HUES64 (cell line): ENCODE measurements at regions not wholly inside any gene's neighbourhood (a gene's known extent, or its start where the extent isn't known, plus 50 kb on each side); places are given as distances from the start of the nearest gene placed in this dataset.
"Not testable (repeated sequence)": the region's sequence is repeated elsewhere in the genome, so short reads cannot be mapped to it uniquely, and the experiment has no call there.

Experiments
- H3K27ac ChIP-seq: 2 replicates; pipeline ENCODE4 v1.7.0; 2013; ENCODE audit warnings: low read depth, low read length, inconsistent platforms
- H3K27me3 ChIP-seq: 2 replicates; pipeline ENCODE4 v1.6.1; 2013; ENCODE audit warnings: mild to moderate bottlenecking, low read length; ENCODE audit not compliant: insufficient read depth
- H3K36me3 ChIP-seq: 2 replicates; pipeline ENCODE4 v1.6.1; 2013; ENCODE audit warnings: mild to moderate bottlenecking, low read length; ENCODE audit not compliant: insufficient read depth
- H3K4me1 ChIP-seq: 2 replicates; pipeline ENCODE4 v1.6.1; 2013; ENCODE audit warnings: mild to moderate bottlenecking, low read length, moderate library complexity; ENCODE audit not compliant: insufficient read depth
- H3K4me3 ChIP-seq: 2 replicates; pipeline ENCODE4 v1.5.1; 2013; ENCODE audit warnings: mild to moderate bottlenecking, low read length, moderate library complexity
- H3K9ac ChIP-seq: 2 replicates; pipeline ENCODE4 v1.6.1; 2013; ENCODE audit warnings: mild to moderate bottlenecking, low read depth, low read length
- H3K9me3 ChIP-seq: 2 replicates; pipeline ENCODE4 v1.6.1; 2013; ENCODE audit warnings: low read depth, low read length; ENCODE audit not compliant: insufficient read depth
- WGBS: fragments of 150-250, 120-280 bp; methylation state at CpG from one replicate; pipeline ENCODE4 v1.1.7; 2013; ENCODE audit warnings: missing lambda C conversion rate; 5-methylcytosine and 5-hydroxymethylcytosine counted together

DNA sequence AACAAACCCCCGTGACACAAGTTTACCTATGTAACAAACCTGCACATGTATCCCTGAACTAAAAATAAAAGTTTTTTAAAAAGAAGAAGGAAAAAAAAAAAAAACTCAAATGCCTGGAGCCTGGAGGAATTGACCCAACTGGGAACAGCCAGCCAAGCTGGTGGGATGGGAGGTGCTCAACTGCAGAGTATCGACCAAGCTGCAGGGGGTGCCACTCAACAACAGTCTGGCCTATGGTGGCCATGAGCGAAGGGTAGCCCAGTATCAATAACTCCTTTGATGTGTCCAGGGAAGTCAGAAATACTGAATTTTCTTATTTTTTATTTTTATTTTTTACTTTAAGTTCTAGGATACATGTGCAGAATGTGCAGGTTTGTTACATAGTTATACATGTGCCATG is 310.3 kb upstream of the DLGAP1 start:
- WGBS: 84% methylated on average over 3 of the region's 3 CpGs
- H3K4me1 ChIP-seq: peaks cover 5% of the 10 kb centered on the region; the same call in 1 of the 2 replicates
- no peaks in the 10 kb centered on the region for H3K9me3 ChIP-seq
- H3K27ac ChIP-seq: no peak overlapping the region
- H3K36me3 ChIP-seq: no peaks in the 10 kb centered on the region
- H3K27me3 ChIP-seq: no peaks in the 10 kb centered on the region
- H3K4me3 ChIP-seq: no peak overlapping the region
- no peak overlapping the region for H3K9ac ChIP-seq

DNA sequence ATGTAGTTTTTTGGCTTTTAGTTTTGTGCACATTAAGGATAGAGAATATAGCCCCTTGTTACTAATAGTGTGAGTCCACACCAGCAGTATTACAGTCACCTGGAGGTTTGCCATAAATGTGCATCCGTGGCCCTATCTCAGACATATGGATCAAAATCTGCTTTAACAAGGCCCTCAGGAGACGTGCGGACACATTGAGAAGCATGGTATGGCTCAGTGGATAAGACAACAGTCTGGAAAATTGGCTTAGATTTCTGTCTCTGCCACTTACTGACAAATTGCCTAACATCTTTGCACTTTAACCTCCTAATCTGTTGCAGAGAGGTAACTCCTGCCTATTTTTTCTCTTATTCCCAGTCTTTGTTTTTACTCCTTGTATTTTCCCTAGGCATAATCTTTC is 307.2 kb upstream of the DLGAP1 start:
- WGBS: 75% methylated on average over 3 of the region's 3 CpGs
- H3K36me3 ChIP-seq: no peaks in the 10 kb centered on the region

DNA sequence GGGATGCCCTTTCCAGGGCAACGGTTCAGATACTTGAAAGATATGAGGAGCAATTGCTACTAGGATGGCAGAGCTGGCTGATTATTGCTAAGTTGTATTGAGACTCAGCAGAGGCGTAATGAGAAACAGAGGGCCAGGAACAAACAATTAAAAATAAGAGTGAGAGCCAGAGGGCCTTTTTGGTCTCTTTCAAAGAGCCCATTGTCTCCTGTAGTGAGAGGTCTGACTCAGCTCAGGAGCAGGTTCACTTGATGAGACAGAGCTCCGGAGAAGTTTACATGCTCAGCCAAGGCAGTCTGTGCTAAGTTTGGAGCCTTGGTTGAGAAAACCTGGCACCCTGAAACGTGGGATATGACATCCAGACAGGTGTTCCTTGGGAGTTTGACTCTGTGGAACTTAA is 303.9 kb upstream of the DLGAP1 start:
- H3K9me3 ChIP-seq: no peaks in the 10 kb centered on the region
- 80% methylated on average over 4 of the region's 4 CpGs for WGBS

More for the DNA sequence above, 307.2 kb upstream of the DLGAP1 start:
- H3K4me1 ChIP-seq: peaks cover 5% of the 10 kb centered on the region
- H3K27ac ChIP-seq: no peak overlapping the region
- no peak overlapping the region for H3K9ac ChIP-seq
- H3K9me3 ChIP-seq: no peaks in the 10 kb centered on the region
- no peaks in the 10 kb centered on the region for H3K27me3 ChIP-seq
- no peak overlapping the region for H3K4me3 ChIP-seq

GRCh38 chr18:4755848-4756247 is 300.7 kb upstream of the DLGAP1 start:
- no peaks in the 10 kb centered on the region; the same call in 1 of the 2 replicates for H3K4me1 ChIP-seq
- H3K36me3 ChIP-seq: no peaks in the 10 kb centered on the region
- no peak overlapping the region for H3K4me3 ChIP-seq
- no peaks in the 10 kb centered on the region for H3K9me3 ChIP-seq
- 93% methylated on average over 4 of the region's 4 CpGs for WGBS
- no peaks in the 10 kb centered on the region for H3K27me3 ChIP-seq
- H3K27ac ChIP-seq: no peak overlapping the region
- H3K9ac ChIP-seq: no peak overlapping the region

More for the DNA sequence above, 303.9 kb upstream of the DLGAP1 start:
- Histone ChIP-seq H3K4me1 (no peaks in the 10 kb centered on the region; the same call in 1 of the 2 replicates), H3K27ac (no peak overlapping the region), H3K9ac (no peak overlapping the region), H3K4me3 (no peak overlapping the region), H3K27me3 (no peaks in the 10 kb centered on the region), H3K36me3 (no peaks in the 10 kb centered on the region)

GRCh38 chr18:4753151-4753550 is 298.0 kb upstream of the DLGAP1 start:
- not testable (repeated sequence) for H3K9ac ChIP-seq, H3K9me3 ChIP-seq, H3K4me3 ChIP-seq, H3K4me1 ChIP-seq, H3K27ac ChIP-seq, H3K36me3 ChIP-seq, H3K27me3 ChIP-seq
- WGBS: 76% methylated on average over 6 of the region's 6 CpGs

- Histone ChIP-seq H3K9ac (no peak overlapping the region), H3K9me3 (no peaks in the 10 kb centered on the region), H3K27ac (no peak overlapping the region), H3K4me1 (no peaks in the 10 kb centered on the region), H3K27me3 (no peaks in the 10 kb centered on the region), H3K4me3 (no peak overlapping the region), H3K36me3 (no peaks in the 10 kb centered on the region)
- 89% methylated on average over 3 of the region's 3 CpGs for WGBS
Measured at GRCh38 chr18:4751523-4751922, 296.4 kb upstream of the DLGAP1 start.

- H3K9ac ChIP-seq: no peak overlapping the region
- H3K27ac ChIP-seq: no peak overlapping the region
- H3K4me3 ChIP-seq: no peak overlapping the region
- 95% methylated on average over 8 of the region's 8 CpGs for WGBS
- H3K27me3 ChIP-seq: no peaks in the 10 kb centered on the region
- H3K9me3 ChIP-seq: 0 out of 2 replicates have a peak, but pooled peaks cover 3% of the 10 kb centered on the region
- no peaks in the 10 kb centered on the region for H3K36me3 ChIP-seq
- no peaks in the 10 kb centered on the region for H3K4me1 ChIP-seq
Measured at GRCh38 chr18:4750393-4751346, 295.6 kb upstream of the DLGAP1 start.

DNA sequence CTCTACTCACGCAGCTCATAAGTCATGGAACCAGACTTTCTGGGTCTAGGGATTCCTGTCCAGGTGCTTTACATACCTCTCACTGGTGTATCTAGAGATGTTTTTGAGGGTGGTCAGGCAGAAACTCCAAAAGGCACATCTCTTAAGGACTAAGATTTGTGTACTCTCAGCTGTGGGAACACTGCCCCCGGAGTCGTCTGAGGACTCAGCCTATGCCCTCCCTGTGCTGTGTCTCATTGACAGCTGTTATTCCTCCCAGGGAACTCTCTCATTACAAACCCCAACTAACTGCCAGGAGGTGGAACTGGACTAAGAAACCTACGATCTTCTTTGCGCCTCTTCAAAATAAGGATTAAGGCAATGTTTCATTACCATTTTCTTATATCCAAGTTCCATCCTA is 293.9 kb upstream of the DLGAP1 start:
- WGBS: 91% methylated on average over 5 of the region's 5 CpGs
- Histone ChIP-seq H3K27me3 (no peaks in the 10 kb centered on the region), H3K9me3 (0 out of 2 replicates have a peak, but pooled peaks cover 4% of the 10 kb centered on the region), H3K4me3 (no peak overlapping the region), H3K9ac (no peak overlapping the region), H3K27ac (no peak overlapping the region), H3K36me3 (no peaks in the 10 kb centered on the region), H3K4me1 (no peaks in the 10 kb centered on the region)

DNA sequence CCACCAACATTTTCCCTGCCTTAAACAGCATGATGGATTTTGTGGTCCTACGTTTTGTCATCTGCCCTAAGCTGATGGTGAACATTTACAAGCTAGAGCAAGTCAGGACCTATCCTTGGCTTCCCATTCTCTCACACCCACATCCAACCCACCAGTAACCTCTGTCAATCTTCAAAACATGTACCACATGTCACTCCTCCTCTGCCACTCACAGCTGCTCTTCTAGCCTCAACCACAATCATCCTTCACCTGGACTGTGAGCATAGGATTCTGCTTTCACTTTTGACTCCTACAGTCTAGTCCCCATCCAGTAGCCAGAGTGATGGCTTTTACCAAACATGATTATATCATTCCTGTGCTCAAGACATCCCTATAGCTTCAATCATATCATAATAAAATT is 279.8 kb upstream of the DLGAP1 start:
- 97% methylated on average over 1 of the region's 1 CpG for WGBS
- Histone ChIP-seq H3K27me3 (no peaks in the 10 kb centered on the region), H3K36me3 (no peaks in the 10 kb centered on the region), H3K4me3 (no peak overlapping the region), H3K4me1 (no peaks in the 10 kb centered on the region), H3K9ac (no peak overlapping the region), H3K27ac (no peak overlapping the region), H3K9me3 (no peaks in the 10 kb centered on the region)

DNA sequence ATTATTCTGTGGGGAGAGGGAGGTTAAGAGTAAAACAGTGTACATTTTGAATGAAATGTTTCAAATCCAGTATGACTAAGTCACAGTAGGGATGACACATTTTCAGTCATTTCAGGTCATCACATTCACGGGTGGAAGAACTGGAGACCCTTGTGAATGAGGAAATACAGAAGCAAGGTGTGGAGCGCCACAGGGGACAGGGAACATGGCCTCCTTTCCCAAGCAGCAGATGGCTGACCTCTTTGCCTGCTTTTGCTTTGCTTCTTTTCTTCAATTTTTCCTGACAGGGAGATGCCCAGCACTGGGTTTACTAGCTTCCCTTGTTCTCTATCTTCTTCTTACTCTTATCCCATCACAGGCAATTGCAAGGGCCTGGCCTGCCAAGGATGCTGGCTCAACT is 278.9 kb upstream of the DLGAP1 start:
- Histone ChIP-seq H3K4me1 (no peaks in the 10 kb centered on the region), H3K36me3 (no peaks in the 10 kb centered on the region), H3K27ac (no peak overlapping the region), H3K9ac (no peak overlapping the region), H3K4me3 (no peak overlapping the region), H3K9me3 (no peaks in the 10 kb centered on the region), H3K27me3 (no peaks in the 10 kb centered on the region)
- 96% methylated on average over 2 of the region's 2 CpGs for WGBS

DNA sequence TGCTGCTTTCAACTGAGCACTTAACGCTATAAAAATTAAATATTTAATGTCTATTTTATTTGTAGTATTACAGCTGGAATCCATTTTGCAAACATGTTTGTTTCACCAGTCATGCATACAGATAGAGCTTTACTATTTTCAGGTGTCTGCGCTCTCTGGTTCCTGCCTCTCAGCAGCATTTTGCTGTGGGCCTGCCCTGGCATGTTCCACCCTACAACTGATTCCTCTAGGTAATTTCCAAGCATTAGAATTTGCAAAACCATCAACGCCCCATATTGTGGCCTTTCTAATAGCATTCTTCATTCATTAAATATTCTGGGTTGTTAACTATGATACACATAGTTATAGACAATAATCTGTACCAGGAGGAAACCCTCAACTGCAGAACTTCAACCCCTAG is 266.4 kb upstream of the DLGAP1 start:
- Histone ChIP-seq H3K27me3 (no peaks in the 10 kb centered on the region), H3K9me3 (no peaks in the 10 kb centered on the region), H3K4me1 (no peaks in the 10 kb centered on the region), H3K27ac (no peak overlapping the region), H3K4me3 (no peak overlapping the region), H3K36me3 (no peaks in the 10 kb centered on the region), H3K9ac (no peak overlapping the region)
- 96% methylated on average over 2 of the region's 3 CpGs for WGBS
